Stomach (tissue), 4 donors: ENCODE measurements at regions not wholly inside any gene's neighbourhood (a gene's known extent, or its start where the extent isn't known, plus 50 kb on each side); places are given as distances from the start of the nearest gene placed in this dataset.

Source experiments
- EP300 ChIP-seq: sonication (generic); formaldehyde crosslinking; IDR thresholded peaks from one replicate; pipeline ENCODE4 v1.6.1; 2017; ENCODE audit warnings: antibody characterized with exemption
- POLR2A ChIP-seq, 4 donors: fragments of 450-650 bp; IDR thresholded peaks; one replicate each; pipeline ENCODE4 v1.6.1; 2016; ENCODE audit warnings: antibody characterized with exemption in 4 of 4, control low read depth in 2 of 4, mild to moderate bottlenecking in 1 of 4, moderate library complexity in 1 of 4
- TF ChIP-seq, protein P1 (sequence below), 7 experiments: fragments of 450-650 bp in 4 of 7; fragments of 200-600 bp in 3 of 7; sonication (generic) in 3 of 7; IDR thresholded peaks; one replicate each; pipeline ENCODE4 v1.5.1; 2016 to 2019; ENCODE audit warnings: antibody characterized with exemption in 7 of 7, control low read depth in 2 of 7, mild to moderate bottlenecking in 1 of 7

- TF ChIP-seq POLR2A (IDR thresholded peaks at IDR 0.05), result no peak
- TF ChIP-seq, protein P1, sequence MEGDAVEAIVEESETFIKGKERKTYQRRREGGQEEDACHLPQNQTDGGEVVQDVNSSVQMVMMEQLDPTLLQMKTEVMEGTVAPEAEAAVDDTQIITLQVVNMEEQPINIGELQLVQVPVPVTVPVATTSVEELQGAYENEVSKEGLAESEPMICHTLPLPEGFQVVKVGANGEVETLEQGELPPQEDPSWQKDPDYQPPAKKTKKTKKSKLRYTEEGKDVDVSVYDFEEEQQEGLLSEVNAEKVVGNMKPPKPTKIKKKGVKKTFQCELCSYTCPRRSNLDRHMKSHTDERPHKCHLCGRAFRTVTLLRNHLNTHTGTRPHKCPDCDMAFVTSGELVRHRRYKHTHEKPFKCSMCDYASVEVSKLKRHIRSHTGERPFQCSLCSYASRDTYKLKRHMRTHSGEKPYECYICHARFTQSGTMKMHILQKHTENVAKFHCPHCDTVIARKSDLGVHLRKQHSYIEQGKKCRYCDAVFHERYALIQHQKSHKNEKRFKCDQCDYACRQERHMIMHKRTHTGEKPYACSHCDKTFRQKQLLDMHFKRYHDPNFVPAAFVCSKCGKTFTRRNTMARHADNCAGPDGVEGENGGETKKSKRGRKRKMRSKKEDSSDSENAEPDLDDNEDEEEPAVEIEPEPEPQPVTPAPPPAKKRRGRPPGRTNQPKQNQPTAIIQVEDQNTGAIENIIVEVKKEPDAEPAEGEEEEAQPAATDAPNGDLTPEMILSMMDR (IDR thresholded peaks at IDR 0.05), result no peak
- TF ChIP-seq EP300, result no peak
Measured at GRCh38 chr7:156140447-156140846, 328.2 kb upstream of the SHH start.
